IPS-15b (cell line): ENCODE measurements at regions not wholly inside any gene's neighbourhood (a gene's known extent, or its start where the extent isn't known, plus 50 kb on each side); places are given as distances from the start of the nearest gene placed in this dataset.

Experiments used
- H3K27me3 ChIP-seq: one replicate; pipeline ENCODE4 v1.6.1; 2013; ENCODE audit warnings: low read length; ENCODE audit not compliant: control insufficient read depth, insufficient read depth
- H3K36me3 ChIP-seq: one replicate; pipeline ENCODE4 v1.6.1; 2013; ENCODE audit warnings: low read length; ENCODE audit not compliant: control insufficient read depth, insufficient read depth
- H3K4me1 ChIP-seq: one replicate; pipeline ENCODE4 v1.6.1; 2013; ENCODE audit warnings: mild to moderate bottlenecking, low read length; ENCODE audit not compliant: control insufficient read depth, insufficient read depth
- H3K4me3 ChIP-seq: one replicate; pipeline ENCODE4 v1.5.1; 2013; ENCODE audit warnings: low read depth, low read length
- H3K9ac ChIP-seq: one replicate; pipeline ENCODE4 v1.6.1; 2013; ENCODE audit warnings: low read depth, mild to moderate bottlenecking, low read length
- H3K9me3 ChIP-seq: one replicate; pipeline ENCODE4 v1.6.1; 2013; ENCODE audit warnings: mild to moderate bottlenecking, low read length; ENCODE audit not compliant: control insufficient read depth, insufficient read depth

GRCh38 chr14:99028041-99028440 is 244.0 kb downstream of the BCL11B start:
- Histone ChIP-seq H3K4me3 (no peak overlapping the region), H3K9ac (no peak overlapping the region), H3K27me3 (no peaks in the 10 kb centered on the region), H3K9me3 (no peaks in the 10 kb centered on the region), H3K36me3 (no peaks in the 10 kb centered on the region), H3K4me1 (no peaks in the 10 kb centered on the region)

GRCh38 chr14:99028521-99028920 is 243.5 kb downstream of the BCL11B start:
- Histone ChIP-seq H3K9me3 (no peaks in the 10 kb centered on the region), H3K36me3 (no peaks in the 10 kb centered on the region), H3K9ac (no peak overlapping the region), H3K27me3 (no peaks in the 10 kb centered on the region), H3K4me1 (no peaks in the 10 kb centered on the region), H3K4me3 (no peak overlapping the region)

- Histone ChIP-seq H3K27me3 (no peaks in the 10 kb centered on the region), H3K36me3 (no peaks in the 10 kb centered on the region), H3K9ac (no peak overlapping the region), H3K4me1 (no peaks in the 10 kb centered on the region), H3K9me3 (no peaks in the 10 kb centered on the region), H3K4me3 (no peak overlapping the region)
Measured at GRCh38 chr14:99029145-99029915, 242.7 kb downstream of the BCL11B start.

GRCh38 chr14:99029916-99030305 is 242.1 kb downstream of the BCL11B start:
- Histone ChIP-seq H3K9ac (no peak overlapping the region), H3K27me3 (no peaks in the 10 kb centered on the region), H3K36me3 (no peaks in the 10 kb centered on the region), H3K9me3 (no peaks in the 10 kb centered on the region), H3K4me1 (no peaks in the 10 kb centered on the region), H3K4me3 (no peak overlapping the region)

- Histone ChIP-seq H3K36me3 (no peaks in the 10 kb centered on the region), H3K4me3 (no peak overlapping the region), H3K27me3 (no peaks in the 10 kb centered on the region), H3K9me3 (no peaks in the 10 kb centered on the region), H3K4me1 (no peaks in the 10 kb centered on the region), H3K9ac (no peak overlapping the region)
Measured at GRCh38 chr14:99030454-99030853, 241.5 kb downstream of the BCL11B start.

GRCh38 chr14:99032759-99033158 is 239.2 kb downstream of the BCL11B start:
- Histone ChIP-seq H3K36me3 (no peaks in the 10 kb centered on the region), H3K27me3 (no peaks in the 10 kb centered on the region), H3K9ac (no peak overlapping the region)

GRCh38 chr14:99033951-99034350 is 238.0 kb downstream of the BCL11B start:
- Histone ChIP-seq H3K4me1 (peaks cover 3% of the 10 kb centered on the region), H3K9ac (no peak overlapping the region), H3K27me3 (no peaks in the 10 kb centered on the region), H3K36me3 (no peaks in the 10 kb centered on the region), H3K9me3 (no peaks in the 10 kb centered on the region), H3K4me3 (no peak overlapping the region)

More at GRCh38 chr14:99032759-99033158, 239.2 kb downstream of the BCL11B start:
- Histone ChIP-seq H3K4me1 (peaks cover 3% of the 10 kb centered on the region), H3K4me3 (no peak overlapping the region), H3K9me3 (no peaks in the 10 kb centered on the region)

GRCh38 chr14:99034711-99035171 is 237.3 kb downstream of the BCL11B start:
- Histone ChIP-seq H3K36me3 (no peaks in the 10 kb centered on the region), H3K4me1 (peaks cover 3% of the 10 kb centered on the region), H3K9ac (no peak overlapping the region), H3K27me3 (no peaks in the 10 kb centered on the region), H3K9me3 (no peaks in the 10 kb centered on the region), H3K4me3 (no peak overlapping the region)

GRCh38 chr14:99035268-99035667 is 236.7 kb downstream of the BCL11B start:
- Histone ChIP-seq H3K4me1 (peaks cover 3% of the 10 kb centered on the region), H3K36me3 (no peaks in the 10 kb centered on the region), H3K9ac (no peak overlapping the region), H3K27me3 (no peaks in the 10 kb centered on the region), H3K4me3 (no peak overlapping the region), H3K9me3 (no peaks in the 10 kb centered on the region)

GRCh38 chr14:99035712-99036610 is 236.0 kb downstream of the BCL11B start:
- H3K9me3 ChIP-seq, result no peaks in the 10 kb centered on the region
- no peak overlapping the region for H3K4me3 ChIP-seq
- peaks cover 3% of the 10 kb centered on the region for H3K4me1 ChIP-seq
- H3K27me3 ChIP-seq, result no peaks in the 10 kb centered on the region
- H3K36me3 ChIP-seq, result no peaks in the 10 kb centered on the region
- H3K9ac ChIP-seq, result no peak overlapping the region

GRCh38 chr14:99036611-99037293 is 235.2 kb downstream of the BCL11B start:
- H3K4me3 ChIP-seq, result no peak overlapping the region
- no peaks in the 10 kb centered on the region for H3K9me3 ChIP-seq
- H3K27me3 ChIP-seq, result no peaks in the 10 kb centered on the region
- H3K4me1 ChIP-seq, result peaks cover 3% of the 10 kb centered on the region
- no peaks in the 10 kb centered on the region for H3K36me3 ChIP-seq
- no peak overlapping the region for H3K9ac ChIP-seq
